ENCODE measurements at regions not wholly inside any gene's neighbourhood (a gene's known extent, or its start where the extent isn't known, plus 50 kb on each side); places are given as distances from the start of the nearest gene placed in this dataset.

- TF ChIP-seq REST (IDR thresholded peaks at IDR 0.05; ENCODE audit: insufficient read depth in 1 of 2, low read depth in 2 of 2, low read length in 1 of 2) = no peak
- no peak for TF ChIP-seq CTCF (IDR thresholded peaks at IDR 0.05)
- no peak for TF ChIP-seq POLR2AphosphoS5 (IDR thresholded peaks at IDR 0.05; ENCODE audit: low read depth, low read length)
- TF ChIP-seq TCF7L2 (IDR thresholded peaks at IDR 0.05; ENCODE audit: low read depth, low read length) = no peak
Measured at GRCh38 chr1:88441022-88441421, 243.1 kb upstream of the PKN2 start.

All from Panc1 (cell line).